C4-2B (cell line): ENCODE measurements at regions not wholly inside any gene's neighbourhood (a gene's known extent, or its start where the extent isn't known, plus 50 kb on each side); places are given as distances from the start of the nearest gene placed in this dataset.

Source experiments
- ZFX ChIP-seq: fragments of 450-650 bp; IDR thresholded peaks from 2 replicates; pipeline ENCODE4 v1.6.1; 2017
- TF ChIP-seq, protein P1 (sequence below): fragments of 450-650 bp; conservative IDR thresholded peaks from 2 replicates; pipeline ENCODE4 v1.5.1; 2017; ENCODE audit warnings: mild to moderate bottlenecking

DNA sequence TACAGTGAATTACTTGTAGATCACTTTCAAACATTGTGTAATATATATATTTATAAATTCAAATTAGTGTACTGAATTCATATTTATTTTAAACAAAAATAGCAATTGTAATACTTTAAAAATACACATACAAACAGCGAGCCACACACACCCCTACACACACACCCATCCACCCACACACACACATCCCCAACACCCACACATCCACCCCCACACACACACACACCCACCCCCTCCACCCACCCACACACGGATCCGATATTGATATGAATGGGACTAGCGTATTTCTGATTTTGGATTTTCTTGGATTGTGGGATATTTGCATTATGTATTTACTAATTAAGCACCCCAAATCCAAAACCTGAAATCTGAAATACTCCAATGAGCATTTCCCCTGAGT lies 451.2 kb downstream of the PCDH7 start:
- TF ChIP-seq, protein P1, sequence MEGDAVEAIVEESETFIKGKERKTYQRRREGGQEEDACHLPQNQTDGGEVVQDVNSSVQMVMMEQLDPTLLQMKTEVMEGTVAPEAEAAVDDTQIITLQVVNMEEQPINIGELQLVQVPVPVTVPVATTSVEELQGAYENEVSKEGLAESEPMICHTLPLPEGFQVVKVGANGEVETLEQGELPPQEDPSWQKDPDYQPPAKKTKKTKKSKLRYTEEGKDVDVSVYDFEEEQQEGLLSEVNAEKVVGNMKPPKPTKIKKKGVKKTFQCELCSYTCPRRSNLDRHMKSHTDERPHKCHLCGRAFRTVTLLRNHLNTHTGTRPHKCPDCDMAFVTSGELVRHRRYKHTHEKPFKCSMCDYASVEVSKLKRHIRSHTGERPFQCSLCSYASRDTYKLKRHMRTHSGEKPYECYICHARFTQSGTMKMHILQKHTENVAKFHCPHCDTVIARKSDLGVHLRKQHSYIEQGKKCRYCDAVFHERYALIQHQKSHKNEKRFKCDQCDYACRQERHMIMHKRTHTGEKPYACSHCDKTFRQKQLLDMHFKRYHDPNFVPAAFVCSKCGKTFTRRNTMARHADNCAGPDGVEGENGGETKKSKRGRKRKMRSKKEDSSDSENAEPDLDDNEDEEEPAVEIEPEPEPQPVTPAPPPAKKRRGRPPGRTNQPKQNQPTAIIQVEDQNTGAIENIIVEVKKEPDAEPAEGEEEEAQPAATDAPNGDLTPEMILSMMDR, result no peak
- no peak for TF ChIP-seq ZFX
